ENCODE measurements at regions not wholly inside any gene's neighbourhood (a gene's known extent, or its start where the extent isn't known, plus 50 kb on each side); places are given as distances from the start of the nearest gene placed in this dataset.

DNA sequence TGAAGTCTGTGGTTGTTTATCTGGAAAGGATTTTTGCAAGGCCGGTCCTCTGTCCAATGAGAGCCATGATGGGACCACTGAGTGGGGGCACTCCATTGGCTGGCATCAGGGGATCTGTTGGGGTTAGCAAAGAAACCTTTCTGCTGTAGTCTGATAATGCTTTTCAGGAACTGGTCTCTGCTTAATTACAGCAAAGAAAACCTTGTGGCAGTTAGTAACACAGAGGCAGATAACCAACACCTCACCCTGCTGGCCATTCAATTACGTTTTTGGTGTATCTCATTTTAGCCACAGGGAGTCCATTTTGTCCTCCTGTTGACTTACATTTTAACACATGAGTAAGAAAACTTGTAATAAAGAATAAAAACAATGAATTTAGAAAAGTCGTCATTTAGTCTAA is 629.3 kb upstream of the MDGA2 start:
- TF ChIP-seq, protein P1, sequence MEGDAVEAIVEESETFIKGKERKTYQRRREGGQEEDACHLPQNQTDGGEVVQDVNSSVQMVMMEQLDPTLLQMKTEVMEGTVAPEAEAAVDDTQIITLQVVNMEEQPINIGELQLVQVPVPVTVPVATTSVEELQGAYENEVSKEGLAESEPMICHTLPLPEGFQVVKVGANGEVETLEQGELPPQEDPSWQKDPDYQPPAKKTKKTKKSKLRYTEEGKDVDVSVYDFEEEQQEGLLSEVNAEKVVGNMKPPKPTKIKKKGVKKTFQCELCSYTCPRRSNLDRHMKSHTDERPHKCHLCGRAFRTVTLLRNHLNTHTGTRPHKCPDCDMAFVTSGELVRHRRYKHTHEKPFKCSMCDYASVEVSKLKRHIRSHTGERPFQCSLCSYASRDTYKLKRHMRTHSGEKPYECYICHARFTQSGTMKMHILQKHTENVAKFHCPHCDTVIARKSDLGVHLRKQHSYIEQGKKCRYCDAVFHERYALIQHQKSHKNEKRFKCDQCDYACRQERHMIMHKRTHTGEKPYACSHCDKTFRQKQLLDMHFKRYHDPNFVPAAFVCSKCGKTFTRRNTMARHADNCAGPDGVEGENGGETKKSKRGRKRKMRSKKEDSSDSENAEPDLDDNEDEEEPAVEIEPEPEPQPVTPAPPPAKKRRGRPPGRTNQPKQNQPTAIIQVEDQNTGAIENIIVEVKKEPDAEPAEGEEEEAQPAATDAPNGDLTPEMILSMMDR (IDR thresholded peaks at IDR 0.05): no peak
- TF ChIP-seq POLR2A (IDR thresholded peaks at IDR 0.05): no peak

Measured in adrenal gland (tissue), 5 donors.